ENCODE measurements at regions not wholly inside any gene's neighbourhood (a gene's known extent, or its start where the extent isn't known, plus 50 kb on each side); places are given as distances from the start of the nearest gene placed in this dataset.

- H3K36me3 ChIP-seq (ENCODE audit: control insufficient read depth, insufficient read depth, low read length), result no peaks in the 10 kb centered on the region
- H3K27ac ChIP-seq (ENCODE audit: insufficient read depth, low read length), result no peak overlapping the region
- no peak for DNase-seq (ENCODE audit: low read depth in 2 of 2)
- no peak overlapping the region for H3K9ac ChIP-seq (ENCODE audit: insufficient read depth, low read length)
- no peaks in the 10 kb centered on the region for H4K20me1 ChIP-seq (ENCODE audit: control insufficient read depth, extremely low read depth, insufficient read depth, low read length)
- no peaks in the 10 kb centered on the region for H3K4me1 ChIP-seq (ENCODE audit: control insufficient read depth, extremely low read depth, insufficient read depth, low read length)
- no peaks in the 10 kb centered on the region for H3K9me3 ChIP-seq (ENCODE audit: control insufficient read depth, insufficient read depth, low read depth, low read length)
- peaks cover 17% of the 10 kb centered on the region for H3K27me3 ChIP-seq (ENCODE audit: control insufficient read depth, insufficient read depth, low read length)
- H3K4me2 ChIP-seq (ENCODE audit: extremely low read depth, insufficient read depth, low read length), result no peak overlapping the region
- H3K4me3 ChIP-seq (replicated peaks in 1 of 4; ENCODE audit: control extremely low read depth in 1 of 4, insufficient read depth in 1 of 4, low read depth in 3 of 4, low read length in 4 of 4), result no peak overlapping the region
- TF ChIP-seq, protein P1, sequence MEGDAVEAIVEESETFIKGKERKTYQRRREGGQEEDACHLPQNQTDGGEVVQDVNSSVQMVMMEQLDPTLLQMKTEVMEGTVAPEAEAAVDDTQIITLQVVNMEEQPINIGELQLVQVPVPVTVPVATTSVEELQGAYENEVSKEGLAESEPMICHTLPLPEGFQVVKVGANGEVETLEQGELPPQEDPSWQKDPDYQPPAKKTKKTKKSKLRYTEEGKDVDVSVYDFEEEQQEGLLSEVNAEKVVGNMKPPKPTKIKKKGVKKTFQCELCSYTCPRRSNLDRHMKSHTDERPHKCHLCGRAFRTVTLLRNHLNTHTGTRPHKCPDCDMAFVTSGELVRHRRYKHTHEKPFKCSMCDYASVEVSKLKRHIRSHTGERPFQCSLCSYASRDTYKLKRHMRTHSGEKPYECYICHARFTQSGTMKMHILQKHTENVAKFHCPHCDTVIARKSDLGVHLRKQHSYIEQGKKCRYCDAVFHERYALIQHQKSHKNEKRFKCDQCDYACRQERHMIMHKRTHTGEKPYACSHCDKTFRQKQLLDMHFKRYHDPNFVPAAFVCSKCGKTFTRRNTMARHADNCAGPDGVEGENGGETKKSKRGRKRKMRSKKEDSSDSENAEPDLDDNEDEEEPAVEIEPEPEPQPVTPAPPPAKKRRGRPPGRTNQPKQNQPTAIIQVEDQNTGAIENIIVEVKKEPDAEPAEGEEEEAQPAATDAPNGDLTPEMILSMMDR (conservative IDR thresholded peaks at IDR 0.05 in 1 of 2, IDR thresholded peaks at IDR 0.05 in 1 of 2; ENCODE audit: low read depth in 1 of 2, low read length in 2 of 2), result no peak
- peak; percentile 47 for TF ChIP-seq EZH2 (IDR thresholded peaks at IDR 0.05; ENCODE audit: low read length, missing control alignments)
- no peak overlapping the region for H2AFZ ChIP-seq (ENCODE audit: low read length)
- no peaks in the 10 kb centered on the region for H3K79me2 ChIP-seq (ENCODE audit: control insufficient read depth, insufficient read depth, low read length)
These were observed 149.0 kb upstream of the GLI2 start for GRCh38 chr2:120586507-120587278.

GRCh38 chr2:120587279-120587996 is 148.2 kb upstream of the GLI2 start:
- DNase-seq (ENCODE audit: low read depth in 2 of 2), result no peak
- H3K27ac ChIP-seq (ENCODE audit: insufficient read depth, low read length), result no peak overlapping the region
- TF ChIP-seq, protein P1 (conservative IDR thresholded peaks at IDR 0.05 in 1 of 2, IDR thresholded peaks at IDR 0.05 in 1 of 2; ENCODE audit: low read depth in 1 of 2, low read length in 2 of 2), result no peak
- no peak for TF ChIP-seq EZH2 (IDR thresholded peaks at IDR 0.05; ENCODE audit: low read length, missing control alignments)
- peaks cover 17% of the 10 kb centered on the region for H3K27me3 ChIP-seq (ENCODE audit: control insufficient read depth, insufficient read depth, low read length)
- no peak overlapping the region for H3K4me2 ChIP-seq (ENCODE audit: extremely low read depth, insufficient read depth, low read length)
- no peak overlapping the region for H3K9ac ChIP-seq (ENCODE audit: insufficient read depth, low read length)
- no peaks in the 10 kb centered on the region for H3K9me3 ChIP-seq (ENCODE audit: control insufficient read depth, insufficient read depth, low read depth, low read length)
- H3K4me1 ChIP-seq (ENCODE audit: control insufficient read depth, extremely low read depth, insufficient read depth, low read length), result no peaks in the 10 kb centered on the region
- H3K36me3 ChIP-seq (ENCODE audit: control insufficient read depth, insufficient read depth, low read length), result no peaks in the 10 kb centered on the region
- no peaks in the 10 kb centered on the region for H4K20me1 ChIP-seq (ENCODE audit: control insufficient read depth, extremely low read depth, insufficient read depth, low read length)
- no peak overlapping the region for H2AFZ ChIP-seq (ENCODE audit: low read length)
- H3K79me2 ChIP-seq (ENCODE audit: control insufficient read depth, insufficient read depth, low read length), result no peaks in the 10 kb centered on the region
- H3K4me3 ChIP-seq (replicated peaks in 1 of 4; ENCODE audit: control extremely low read depth in 1 of 4, insufficient read depth in 1 of 4, low read depth in 3 of 4, low read length in 4 of 4), result no peak overlapping the region

GRCh38 chr2:120587997-120588336 is 147.7 kb upstream of the GLI2 start:
- H3K4me1 ChIP-seq (ENCODE audit: control insufficient read depth, extremely low read depth, insufficient read depth, low read length), result no peaks in the 10 kb centered on the region
- no peak overlapping the region for H2AFZ ChIP-seq (ENCODE audit: low read length)
- no peaks in the 10 kb centered on the region for H3K36me3 ChIP-seq (ENCODE audit: control insufficient read depth, insufficient read depth, low read length)
- peaks cover 17% of the 10 kb centered on the region for H3K27me3 ChIP-seq (ENCODE audit: control insufficient read depth, insufficient read depth, low read length)
- H3K79me2 ChIP-seq (ENCODE audit: control insufficient read depth, insufficient read depth, low read length), result no peaks in the 10 kb centered on the region
- no peaks in the 10 kb centered on the region for H4K20me1 ChIP-seq (ENCODE audit: control insufficient read depth, extremely low read depth, insufficient read depth, low read length)
- H3K4me3 ChIP-seq (replicated peaks in 1 of 4; ENCODE audit: control extremely low read depth in 1 of 4, insufficient read depth in 1 of 4, low read depth in 3 of 4, low read length in 4 of 4), result no peak overlapping the region
- no peak overlapping the region for H3K9ac ChIP-seq (ENCODE audit: insufficient read depth, low read length)
- no peak overlapping the region for H3K4me2 ChIP-seq (ENCODE audit: extremely low read depth, insufficient read depth, low read length)
- TF ChIP-seq EZH2 (IDR thresholded peaks at IDR 0.05; ENCODE audit: low read length, missing control alignments), result no peak
- TF ChIP-seq, protein P1 (conservative IDR thresholded peaks at IDR 0.05 in 1 of 2, IDR thresholded peaks at IDR 0.05 in 1 of 2; ENCODE audit: low read depth in 1 of 2, low read length in 2 of 2), result no peak
- H3K27ac ChIP-seq (ENCODE audit: insufficient read depth, low read length), result no peak overlapping the region
- no peak for DNase-seq (ENCODE audit: low read depth in 2 of 2)
- no peaks in the 10 kb centered on the region for H3K9me3 ChIP-seq (ENCODE audit: control insufficient read depth, insufficient read depth, low read depth, low read length)
